Activated T-cell treated with anti-CD3 and anti-CD28 coated beads, Interleukin-2, amount 50 U/mL, for 24 hours (primary cell): ENCODE measurements at regions not wholly inside any gene's neighbourhood (a gene's known extent, or its start where the extent isn't known, plus 50 kb on each side); places are given as distances from the start of the nearest gene placed in this dataset.

Source experiments
- DNase-seq: peaks from one replicate; pipeline ENCODE4 v3.0.0-alpha.2; 2020
- H3K27ac Mint-ChIP-seq: 2 replicates; pipeline ENCODE4 v1.8.0; 2020; ENCODE audit warnings: mild to moderate bottlenecking, mixed read lengths
- H3K27me3 Mint-ChIP-seq: 2 replicates; pipeline ENCODE4 v1.8.0; 2020; ENCODE audit warnings: mixed read lengths
- H3K36me3 Mint-ChIP-seq: 2 replicates; pipeline ENCODE4 v1.8.0; 2020; ENCODE audit warnings: low read depth, mixed read lengths
- H3K4me1 Mint-ChIP-seq: 2 replicates; pipeline ENCODE4 v1.8.0; 2020; ENCODE audit warnings: low read depth, mixed read lengths
- H3K4me3 Mint-ChIP-seq: 2 replicates; pipeline ENCODE4 v1.8.0; 2020; ENCODE audit warnings: mild to moderate bottlenecking, moderate library complexity, mixed read lengths
- H3K9me3 Mint-ChIP-seq: 2 replicates; pipeline ENCODE4 v1.8.0; 2020; ENCODE audit warnings: mixed read lengths

DNA sequence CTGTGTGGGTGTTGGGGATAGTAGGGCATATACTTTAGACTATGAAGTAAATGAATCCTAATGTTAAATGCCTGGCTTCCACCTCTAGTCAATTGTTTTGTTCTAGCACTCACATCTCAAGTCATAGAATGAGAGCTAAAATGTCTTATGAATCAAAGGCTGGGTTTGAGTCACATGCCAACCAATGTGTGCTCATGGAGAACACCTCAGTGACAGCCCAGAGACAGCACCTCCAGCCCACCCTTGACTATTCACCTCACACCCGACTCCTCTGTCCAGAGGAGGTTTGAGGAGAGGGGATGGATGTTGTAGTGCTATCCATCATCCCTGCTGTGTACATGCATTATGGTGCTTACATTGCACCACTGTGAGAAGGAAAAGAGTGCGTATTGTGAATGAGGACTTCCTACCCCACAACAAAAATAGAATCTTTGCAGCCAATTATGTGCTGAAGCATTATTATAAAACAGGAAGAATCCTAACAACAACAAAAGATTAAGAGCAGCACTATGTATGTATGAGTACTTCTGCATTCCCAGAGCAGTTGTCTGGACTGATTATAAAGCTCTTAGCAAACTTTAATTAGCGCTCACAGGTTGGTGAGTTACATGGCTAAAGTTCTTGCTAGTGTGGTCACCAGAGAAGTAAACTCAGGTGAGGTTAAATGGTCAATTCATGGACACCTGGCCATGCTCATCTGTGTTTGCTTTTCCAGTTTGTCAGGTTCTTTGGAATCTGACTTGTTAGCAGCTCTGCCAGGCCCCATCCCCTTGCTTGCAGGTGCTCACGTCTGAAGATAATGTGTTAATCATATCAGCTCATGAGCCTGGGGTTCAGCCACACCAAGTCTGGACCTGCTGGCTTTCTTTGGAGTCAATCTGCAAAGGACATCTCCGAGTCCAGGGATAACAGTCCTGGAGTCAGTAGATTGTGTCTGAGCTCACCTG, 55.3 kb upstream of the NABP1 start:
- no peak for DNase-seq
- Mint-ChIP-seq H3K27me3 (no peaks in the 10 kb centered on the region), H3K4me1 (peaks cover 76% of the 10 kb centered on the region), H3K9me3 (peaks cover 2% of the 10 kb centered on the region), H3K36me3 (no peaks in the 10 kb centered on the region), H3K27ac (peak overlapping the region; percentile 64), H3K4me3 (no peak overlapping the region)

DNA sequence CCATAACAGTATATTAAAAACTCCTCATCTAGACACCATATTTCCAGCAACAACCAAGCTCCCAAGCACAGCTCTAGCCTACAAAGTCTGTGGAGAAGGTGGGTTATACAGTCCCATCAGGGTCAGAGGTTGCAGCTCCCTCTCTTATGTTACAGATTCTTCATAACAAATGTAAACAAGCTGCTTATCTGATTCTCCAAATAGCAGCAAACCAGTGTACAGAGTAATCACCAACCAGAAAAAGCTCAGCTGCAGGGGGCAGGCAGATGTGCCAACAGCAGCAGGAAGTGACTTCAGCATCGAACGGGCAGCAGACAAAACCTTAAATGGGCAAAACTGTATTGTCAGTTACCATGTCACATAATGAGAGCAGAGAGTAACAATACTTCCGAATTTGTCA, 52.9 kb upstream of the NABP1 start:
- H3K4me3 Mint-ChIP-seq, result no peak overlapping the region
- peaks cover 2% of the 10 kb centered on the region for H3K9me3 Mint-ChIP-seq
- peaks cover 69% of the 10 kb centered on the region for H3K4me1 Mint-ChIP-seq
- H3K27ac Mint-ChIP-seq, result peak overlapping the region; percentile 67
- no peaks in the 10 kb centered on the region for H3K27me3 Mint-ChIP-seq
- DNase-seq, result no peak
- H3K36me3 Mint-ChIP-seq, result no peaks in the 10 kb centered on the region

DNA sequence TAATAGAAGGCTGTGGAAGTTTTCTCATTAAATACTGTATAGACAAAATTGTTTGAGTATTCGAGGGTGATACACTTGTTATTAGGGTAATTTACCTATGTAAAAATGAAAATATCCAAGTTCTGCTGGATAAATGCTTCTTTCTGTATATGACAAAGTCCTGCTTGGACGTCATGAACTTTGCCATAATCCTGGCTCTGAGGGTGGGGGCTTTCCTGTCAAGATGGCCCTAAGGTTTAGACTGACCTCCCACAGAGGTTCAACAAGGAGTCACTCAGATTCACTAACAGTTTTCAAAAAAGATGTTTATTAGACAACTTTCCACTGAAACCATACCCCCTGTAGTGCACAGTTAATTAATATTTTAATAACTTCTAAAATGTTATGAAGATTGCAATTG, 52.5 kb upstream of the NABP1 start:
- peak overlapping the region; percentile 67 for H3K27ac Mint-ChIP-seq
- DNase-seq, result no peak

DNA sequence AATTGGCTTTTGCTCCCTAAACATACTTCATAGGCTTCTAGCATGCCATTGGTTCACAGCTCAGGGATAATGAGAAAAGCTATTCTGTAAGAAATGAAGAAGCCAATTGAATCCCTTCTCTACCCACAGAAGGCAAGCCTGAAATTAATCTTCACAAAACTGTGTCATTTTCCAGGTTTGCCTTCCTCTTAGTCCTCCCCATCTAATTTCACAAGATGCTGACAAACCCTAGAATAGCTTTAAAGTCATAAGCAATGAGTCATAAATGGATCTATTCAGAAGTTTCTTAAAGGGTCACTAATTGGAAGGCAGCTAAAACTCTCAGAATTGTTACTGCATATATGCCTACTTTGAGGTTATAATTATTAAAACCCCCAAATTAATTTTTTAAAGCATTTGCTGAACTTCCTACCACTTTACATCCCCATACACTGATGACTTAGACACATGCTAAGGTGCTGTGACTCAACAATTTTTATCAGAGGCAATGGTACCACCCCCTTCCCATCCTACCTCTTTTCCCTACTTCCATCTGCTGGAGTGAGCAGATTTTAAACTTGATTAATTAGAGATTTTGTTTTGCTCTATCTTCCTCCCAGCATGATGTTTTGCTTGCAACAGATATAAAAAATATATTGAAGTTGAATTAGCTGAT, 51.3 kb upstream of the NABP1 start:
- Mint-ChIP-seq H3K27me3 (no peaks in the 10 kb centered on the region), H3K4me3 (no peak overlapping the region), H3K4me1 (peaks cover 62% of the 10 kb centered on the region), H3K27ac (no peak overlapping the region), H3K36me3 (no peaks in the 10 kb centered on the region), H3K9me3 (no peaks in the 10 kb centered on the region)
- DNase-seq, result no peak

More for the DNA sequence above, 52.5 kb upstream of the NABP1 start:
- Mint-ChIP-seq H3K4me1 (peaks cover 68% of the 10 kb centered on the region), H3K27me3 (no peaks in the 10 kb centered on the region), H3K36me3 (no peaks in the 10 kb centered on the region), H3K9me3 (peaks cover 2% of the 10 kb centered on the region), H3K4me3 (no peak overlapping the region)

DNA sequence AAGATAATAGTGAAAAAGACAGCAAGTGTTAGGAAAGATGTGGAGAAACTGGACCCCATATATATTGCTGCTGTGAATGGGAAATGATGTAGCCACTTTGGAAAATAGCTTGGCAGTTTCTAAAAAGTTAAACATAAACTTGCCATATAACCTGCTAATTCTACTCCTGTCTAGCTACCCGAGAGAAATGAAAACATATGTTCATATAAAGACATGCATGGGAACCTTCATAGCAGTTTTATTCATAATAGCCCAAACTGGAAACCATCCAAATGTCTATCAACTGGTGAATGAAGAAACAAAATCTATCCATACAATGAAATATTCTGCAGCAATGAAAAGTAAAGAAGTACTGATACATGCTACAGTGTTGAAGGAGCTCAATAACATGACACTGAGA, 50.4 kb upstream of the NABP1 start:
- Mint-ChIP-seq H3K27me3 (no peaks in the 10 kb centered on the region), H3K4me1 (peaks cover 58% of the 10 kb centered on the region), H3K4me3 (no peak overlapping the region), H3K9me3 (no peaks in the 10 kb centered on the region), H3K27ac (no peak overlapping the region), H3K36me3 (no peaks in the 10 kb centered on the region)
- no peak for DNase-seq
